Muscle layer of duodenum (tissue), 2 donors: ENCODE measurements at regions not wholly inside any gene's neighbourhood (a gene's known extent, or its start where the extent isn't known, plus 50 kb on each side); places are given as distances from the start of the nearest gene placed in this dataset.

Experiments
- H3K27ac ChIP-seq: one replicate; pipeline ENCODE4 v1.7.0; 2013; ENCODE audit warnings: mild to moderate bottlenecking, low read length
- H3K27me3 ChIP-seq: one replicate; pipeline ENCODE4 v1.7.0; 2013; ENCODE audit warnings: low read depth, mild to moderate bottlenecking, control low read depth, low read length
- H3K36me3 ChIP-seq, 2 donors: one replicate each; pipeline ENCODE4 v1.7.0; 2013; ENCODE audit warnings: low read length in 2 of 2, control low read depth in 1 of 2, mild to moderate bottlenecking in 1 of 2; ENCODE audit not compliant: insufficient read depth in 2 of 2, control insufficient read depth in 1 of 2
- H3K4me1 ChIP-seq, 2 donors: one replicate each; pipeline ENCODE4 v1.7.0; 2013; ENCODE audit warnings: low read length in 2 of 2, mild to moderate bottlenecking in 2 of 2, control low read depth in 1 of 2, moderate library complexity in 1 of 2; ENCODE audit not compliant: insufficient read depth in 2 of 2, control insufficient read depth in 1 of 2
- H3K4me3 ChIP-seq, 2 donors: one replicate each; pipeline ENCODE4 v1.7.0; 2013; ENCODE audit warnings: low read length in 2 of 2, low read depth in 1 of 2, mild to moderate bottlenecking in 1 of 2
- H3K9me3 ChIP-seq, 2 donors: one replicate each; pipeline ENCODE4 v1.7.0; 2013; ENCODE audit warnings: low read length in 2 of 2, control low read depth in 1 of 2, mild to moderate bottlenecking in 1 of 2; ENCODE audit not compliant: control insufficient read depth in 1 of 2
- donor health status: healthy.

GRCh38 chr2:219848882-219849281 lies 221.5 kb downstream of the SLC4A3 start:
- no peaks in the 10 kb centered on the region for H3K9me3 ChIP-seq

GRCh38 chr2:219851169-219851568 lies 223.7 kb downstream of the SLC4A3 start:
- H3K4me3 ChIP-seq = no peak overlapping the region
- no peaks in the 10 kb centered on the region for H3K9me3 ChIP-seq
- no peaks in the 10 kb centered on the region for H3K4me1 ChIP-seq
- H3K27me3 ChIP-seq = no peaks in the 10 kb centered on the region
- no peak overlapping the region for H3K27ac ChIP-seq
- no peaks in the 10 kb centered on the region for H3K36me3 ChIP-seq

More at GRCh38 chr2:219848882-219849281, 221.5 kb downstream of the SLC4A3 start:
- Histone ChIP-seq H3K4me3 (no peak overlapping the region), H3K27me3 (no peaks in the 10 kb centered on the region), H3K4me1 (no peaks in the 10 kb centered on the region), H3K36me3 (no peaks in the 10 kb centered on the region), H3K27ac (no peak overlapping the region)

DNA sequence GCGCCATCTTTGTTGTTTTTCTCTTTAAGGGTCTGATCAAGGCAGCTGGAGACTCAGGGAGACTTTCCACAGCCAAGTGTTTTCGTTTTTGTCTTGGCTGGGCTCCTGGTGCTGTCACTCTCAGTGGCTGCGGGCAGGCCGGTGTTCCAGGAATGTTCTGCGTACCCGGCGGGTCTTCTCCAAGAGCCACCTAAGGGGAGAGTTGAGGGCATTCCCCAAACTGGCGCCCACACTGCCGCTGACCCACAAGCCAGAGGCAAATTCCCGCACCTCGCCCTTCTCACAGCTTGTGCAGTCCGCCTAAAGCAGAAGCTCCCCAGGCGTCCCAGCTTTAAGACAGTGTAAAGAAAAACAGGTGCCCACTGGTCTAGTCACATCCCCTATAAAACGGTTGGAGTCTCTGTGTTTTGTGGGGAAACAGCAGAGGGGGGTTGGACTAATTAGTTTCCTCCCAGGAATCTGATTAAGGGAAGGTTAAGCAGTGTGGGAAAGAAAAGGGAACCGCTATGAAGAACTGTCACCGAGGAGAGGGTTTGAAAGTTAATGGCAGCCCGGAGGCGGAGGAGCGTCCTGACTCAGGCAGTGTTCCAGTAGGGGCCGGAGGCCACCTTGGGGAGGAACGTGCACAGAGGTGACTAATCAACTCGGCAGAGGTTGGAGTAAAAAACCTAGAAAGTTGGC lies 224.5 kb downstream of the SLC4A3 start:
- no peaks in the 10 kb centered on the region for H3K36me3 ChIP-seq
- no peak overlapping the region for H3K27ac ChIP-seq
- H3K4me3 ChIP-seq = peak overlapping the region; percentile 51 to 56
- no peaks in the 10 kb centered on the region for H3K4me1 ChIP-seq
- H3K9me3 ChIP-seq = no peaks in the 10 kb centered on the region
- H3K27me3 ChIP-seq = no peaks in the 10 kb centered on the region

DNA sequence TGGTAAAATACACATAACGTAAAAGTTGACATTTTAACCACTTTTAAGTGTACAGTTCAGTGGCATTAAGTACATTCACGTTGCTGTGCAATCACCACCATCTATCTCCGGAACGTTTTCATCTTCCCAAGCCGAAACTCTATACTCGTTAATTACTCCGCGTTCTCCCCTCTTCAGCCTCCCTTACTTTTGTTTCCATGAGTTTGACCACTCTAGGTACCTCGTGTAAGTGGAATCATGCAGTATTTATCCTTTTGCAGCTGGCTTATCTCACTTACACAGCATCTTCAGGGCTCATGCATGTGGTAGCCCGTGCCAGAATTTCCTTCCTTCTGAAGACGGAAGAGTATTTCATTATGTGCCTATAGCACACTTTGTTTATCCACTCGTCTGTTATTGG lies 225.2 kb downstream of the SLC4A3 start:
- Histone ChIP-seq H3K4me3 (peak overlapping the region; percentile 51 to 56), H3K27me3 (no peaks in the 10 kb centered on the region), H3K27ac (no peak overlapping the region), H3K4me1 (no peaks in the 10 kb centered on the region), H3K36me3 (no peaks in the 10 kb centered on the region), H3K9me3 (no peaks in the 10 kb centered on the region)

GRCh38 chr2:219856602-219857001 lies 229.2 kb downstream of the SLC4A3 start:
- H3K36me3 ChIP-seq = no peaks in the 10 kb centered on the region
- no peaks in the 10 kb centered on the region for H3K27me3 ChIP-seq
- no peaks in the 10 kb centered on the region for H3K9me3 ChIP-seq

GRCh38 chr2:219857751-219858150 lies 230.3 kb downstream of the SLC4A3 start:
- H3K27me3 ChIP-seq = no peaks in the 10 kb centered on the region
- no peaks in the 10 kb centered on the region for H3K9me3 ChIP-seq
- H3K4me3 ChIP-seq = no peak overlapping the region
- no peaks in the 10 kb centered on the region for H3K36me3 ChIP-seq
- H3K27ac ChIP-seq = no peak overlapping the region
- H3K4me1 ChIP-seq = no peaks in the 10 kb centered on the region

More at GRCh38 chr2:219856602-219857001, 229.2 kb downstream of the SLC4A3 start:
- no peak overlapping the region for H3K4me3 ChIP-seq
- no peak overlapping the region for H3K27ac ChIP-seq
- no peaks in the 10 kb centered on the region for H3K4me1 ChIP-seq

DNA sequence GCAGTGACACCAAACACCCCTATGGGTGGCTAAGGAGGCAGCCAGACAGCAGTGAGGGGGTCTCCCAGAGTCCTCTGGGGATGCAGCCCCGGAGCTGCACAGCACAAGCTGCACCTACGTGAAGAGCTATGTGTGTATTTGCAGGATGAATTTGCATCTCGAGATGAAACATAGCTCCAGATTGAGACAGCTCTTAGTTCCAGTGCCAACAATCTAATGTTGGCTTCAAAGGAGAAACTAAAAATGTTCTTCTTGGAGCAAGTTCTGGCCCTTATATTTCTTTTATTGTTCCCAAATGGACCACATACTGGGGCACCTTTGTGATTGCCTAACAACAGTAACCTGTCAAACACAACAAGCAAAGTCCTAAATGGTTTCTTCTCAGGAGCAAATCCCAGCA lies 233.9 kb downstream of the SLC4A3 start:
- no peak overlapping the region for H3K4me3 ChIP-seq
- no peaks in the 10 kb centered on the region for H3K4me1 ChIP-seq
- H3K9me3 ChIP-seq = no peaks in the 10 kb centered on the region
- H3K27me3 ChIP-seq = no peaks in the 10 kb centered on the region
- H3K36me3 ChIP-seq = no peaks in the 10 kb centered on the region
- no peak overlapping the region for H3K27ac ChIP-seq

DNA sequence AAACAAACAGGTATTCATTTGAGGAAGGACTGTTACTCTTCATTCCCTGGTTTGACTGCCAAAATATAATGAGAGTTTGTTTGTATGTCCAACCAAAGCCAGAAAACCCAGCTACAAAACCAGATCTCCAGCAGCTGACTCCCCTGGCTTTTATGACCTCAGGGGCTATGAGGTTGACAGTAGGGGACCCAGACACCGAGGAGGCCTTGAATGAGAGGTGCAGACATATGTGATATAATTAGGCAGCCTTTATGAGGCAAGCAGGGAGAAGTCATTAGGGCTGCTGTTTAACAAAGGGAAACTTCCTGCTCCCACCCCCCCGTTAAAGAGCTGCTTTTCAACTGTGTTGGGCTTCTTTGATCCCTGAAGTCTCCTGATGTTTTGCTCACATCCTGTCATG lies 236.7 kb downstream of the SLC4A3 start:
- Histone ChIP-seq H3K4me1 (no peaks in the 10 kb centered on the region), H3K27ac (no peak overlapping the region), H3K27me3 (no peaks in the 10 kb centered on the region), H3K4me3 (no peak overlapping the region), H3K9me3 (no peaks in the 10 kb centered on the region), H3K36me3 (no peaks in the 10 kb centered on the region)

GRCh38 chr2:219868635-219869034 lies 241.2 kb downstream of the SLC4A3 start:
- Histone ChIP-seq H3K36me3 (no peaks in the 10 kb centered on the region), H3K4me3 (no peak overlapping the region), H3K27ac (no peak overlapping the region), H3K4me1 (no peaks in the 10 kb centered on the region), H3K9me3 (no peaks in the 10 kb centered on the region), H3K27me3 (no peaks in the 10 kb centered on the region)

DNA sequence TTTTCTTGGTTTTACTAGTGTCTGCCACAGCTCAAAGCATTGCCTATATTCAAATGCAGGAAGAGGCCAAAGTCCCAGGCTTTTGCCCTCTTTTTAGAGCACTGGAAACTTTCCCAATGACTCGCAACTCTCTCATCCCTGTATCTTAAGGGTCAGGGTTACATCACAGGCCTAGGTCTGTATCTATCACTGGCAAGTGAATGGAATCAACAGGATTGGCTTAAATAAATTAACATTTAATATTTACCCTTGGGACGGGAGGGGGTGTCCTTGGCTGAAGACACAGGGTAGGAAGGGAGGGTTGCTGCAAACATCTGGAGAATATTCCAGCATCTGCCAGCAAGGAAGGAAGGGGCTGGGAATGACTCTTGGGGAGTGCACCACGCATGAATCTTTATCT lies 242.6 kb downstream of the SLC4A3 start:
- Histone ChIP-seq H3K27me3 (no peaks in the 10 kb centered on the region), H3K27ac (no peak overlapping the region), H3K4me3 (no peak overlapping the region), H3K4me1 (no peaks in the 10 kb centered on the region), H3K36me3 (no peaks in the 10 kb centered on the region), H3K9me3 (no peaks in the 10 kb centered on the region)

GRCh38 chr2:219871351-219871750 lies 243.9 kb downstream of the SLC4A3 start:
- Histone ChIP-seq H3K4me1 (no peaks in the 10 kb centered on the region), H3K27ac (no peak overlapping the region), H3K36me3 (no peaks in the 10 kb centered on the region), H3K27me3 (no peaks in the 10 kb centered on the region), H3K4me3 (no peak overlapping the region), H3K9me3 (no peaks in the 10 kb centered on the region)

GRCh38 chr2:219875036-219875435 lies 247.6 kb downstream of the SLC4A3 start:
- Histone ChIP-seq H3K9me3 (no peaks in the 10 kb centered on the region), H3K4me3 (no peak overlapping the region), H3K4me1 (no peaks in the 10 kb centered on the region), H3K27ac (no peak overlapping the region), H3K27me3 (no peaks in the 10 kb centered on the region), H3K36me3 (no peaks in the 10 kb centered on the region)
